HG02678 (cell line): ENCODE measurements at regions not wholly inside any gene's neighbourhood (a gene's known extent, or its start where the extent isn't known, plus 50 kb on each side); places are given as distances from the start of the nearest gene placed in this dataset.

ENCODE experiments used
- ATAC-seq: cut with Tn5 transposase; IDR thresholded peaks from one replicate; pipeline ENCODE4 v1.9.1; 2021; ENCODE audit warnings: mild to moderate bottlenecking, moderate library complexity; ENCODE audit not compliant: unreplicated experiment

DNA sequence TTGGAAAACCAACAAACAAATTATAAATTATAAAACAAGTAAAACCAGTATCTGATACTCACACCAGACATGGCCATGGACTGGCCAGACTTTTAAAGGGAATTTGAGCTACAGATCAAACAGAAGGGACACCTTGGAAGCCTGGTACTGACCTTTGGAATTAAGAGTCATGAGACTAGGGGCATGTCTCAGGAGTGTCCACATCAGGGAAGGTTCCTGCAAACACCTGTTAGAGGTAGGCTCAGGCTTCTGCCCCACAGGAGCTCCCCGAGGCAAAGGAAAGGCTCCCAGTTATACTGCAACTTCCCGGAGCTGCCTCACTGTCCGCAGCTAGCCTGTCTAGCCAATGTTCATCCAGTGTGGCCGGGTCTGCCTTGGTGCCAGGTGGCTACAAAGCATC lies 290.1 kb downstream of the BUD13 start:
- ATAC-seq: no peak

DNA sequence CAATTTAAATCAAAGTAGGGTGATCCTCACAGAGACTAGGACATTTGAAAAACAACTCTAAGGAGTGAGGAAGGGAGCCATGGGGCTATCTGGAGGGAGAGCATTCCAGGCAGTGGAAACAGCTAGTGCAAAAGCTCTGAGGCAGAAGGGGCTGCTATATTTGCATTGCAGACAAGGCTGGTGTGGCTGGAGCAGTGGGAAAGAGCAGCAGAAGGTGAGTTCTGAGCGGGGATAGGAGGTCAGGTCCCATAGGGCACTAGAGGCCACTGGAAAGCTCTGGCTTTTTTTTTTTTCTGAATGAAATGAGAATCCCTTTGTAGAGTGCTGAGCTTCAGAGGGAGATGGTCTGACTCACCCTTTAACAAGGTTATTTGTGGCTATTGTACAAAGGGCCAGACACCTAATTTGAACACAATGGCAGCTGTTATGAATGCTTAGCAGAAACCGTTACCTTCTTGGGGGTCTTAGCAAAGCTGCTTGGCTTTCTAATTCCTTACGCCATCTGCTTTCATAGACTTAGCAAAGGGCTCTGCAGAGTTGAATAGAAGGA lies 291.6 kb downstream of the BUD13 start:
- no peak for ATAC-seq

DNA sequence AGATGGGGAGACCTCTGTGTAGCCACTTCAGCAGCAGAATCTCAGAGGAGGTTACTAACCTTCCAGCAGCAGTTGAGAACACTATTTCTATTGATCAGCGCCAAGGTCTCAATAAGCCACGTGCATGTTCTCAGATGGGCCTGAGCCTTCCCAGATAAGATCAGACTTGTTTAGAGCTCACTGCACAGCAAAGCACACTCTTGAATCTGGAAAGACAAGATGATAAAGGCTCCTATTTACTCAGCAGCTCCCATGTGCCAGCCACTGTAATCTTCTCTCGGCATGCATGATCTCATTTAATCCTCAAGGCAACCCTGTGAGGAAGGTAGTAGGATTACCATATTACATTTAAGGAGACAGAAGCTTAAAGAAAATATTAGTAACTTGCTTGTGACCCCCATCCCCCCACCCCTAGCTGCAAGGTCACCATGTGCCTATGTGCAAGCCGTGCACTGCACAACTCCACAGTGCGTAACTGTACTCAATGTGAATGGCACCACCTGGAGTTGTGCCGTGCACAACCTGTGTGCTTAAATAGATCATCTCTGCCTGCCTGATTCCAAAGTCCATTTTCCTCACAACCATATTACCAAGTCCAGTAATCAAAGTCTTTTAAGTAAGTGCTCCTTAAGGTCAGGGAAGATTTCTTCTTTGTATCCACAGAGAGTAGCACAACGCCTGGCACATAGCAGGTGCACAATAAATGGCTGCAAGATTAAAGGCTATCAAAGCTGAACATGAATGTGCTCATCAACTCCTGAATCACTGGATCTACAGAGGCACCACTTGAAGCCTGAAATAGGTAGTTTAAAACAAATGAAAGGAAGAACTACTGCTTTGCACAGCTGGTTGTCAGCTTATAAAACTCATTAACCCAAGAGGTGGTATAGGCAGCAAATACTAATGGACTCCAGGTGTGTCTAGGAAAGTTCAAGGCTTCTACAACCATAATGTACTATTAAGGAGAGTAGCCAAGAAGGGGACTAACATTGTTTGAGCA lies 293.8 kb downstream of the BUD13 start:
- no peak for ATAC-seq

DNA sequence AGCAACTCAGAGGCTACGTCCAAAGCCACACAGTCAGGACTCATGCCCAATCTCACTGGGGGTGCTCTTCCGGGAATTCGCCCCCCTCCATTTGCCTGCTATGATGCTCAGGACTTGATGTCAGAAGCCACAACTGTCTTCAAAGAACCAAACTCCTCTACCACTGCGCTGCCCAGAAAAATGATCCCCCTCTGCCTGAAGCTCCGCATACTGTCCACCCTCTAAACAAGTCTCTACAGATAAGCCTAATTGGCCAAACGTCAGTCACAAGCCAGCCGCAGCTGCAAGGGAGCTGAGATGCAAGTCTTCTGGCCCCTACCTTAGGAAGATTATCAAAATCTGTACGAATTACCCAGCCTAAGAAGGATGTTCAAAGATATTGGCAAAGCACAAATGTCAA lies 294.6 kb downstream of the BUD13 start:
- ATAC-seq: no peak

DNA sequence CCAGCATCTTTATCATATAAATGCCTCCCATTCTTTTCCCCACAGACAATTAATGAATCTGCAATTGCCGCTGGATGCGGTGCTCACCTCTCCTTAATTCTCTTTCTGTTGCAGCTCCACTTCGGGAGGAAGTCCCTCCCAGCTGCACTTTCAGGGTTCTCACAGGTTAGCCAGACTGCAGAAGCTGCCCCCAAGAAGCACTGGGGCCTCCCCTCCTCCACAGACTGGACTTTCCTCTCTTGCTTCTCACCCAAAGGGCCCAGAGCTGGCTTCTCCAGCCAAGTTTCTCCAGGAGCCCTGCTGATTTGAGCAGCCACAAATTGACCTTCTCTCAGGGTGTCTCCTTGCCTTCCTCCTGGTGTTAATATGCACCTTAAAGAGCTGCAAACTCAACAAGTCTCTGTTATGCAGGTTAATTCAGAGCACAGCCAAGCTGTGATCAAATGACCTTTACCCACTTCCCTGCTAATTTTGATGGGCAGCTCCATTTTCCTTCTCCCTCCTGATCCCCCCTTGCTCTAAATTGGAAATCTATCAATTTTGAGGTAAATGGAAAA lies 298.9 kb downstream of the BUD13 start:
- ATAC-seq: no peak

DNA sequence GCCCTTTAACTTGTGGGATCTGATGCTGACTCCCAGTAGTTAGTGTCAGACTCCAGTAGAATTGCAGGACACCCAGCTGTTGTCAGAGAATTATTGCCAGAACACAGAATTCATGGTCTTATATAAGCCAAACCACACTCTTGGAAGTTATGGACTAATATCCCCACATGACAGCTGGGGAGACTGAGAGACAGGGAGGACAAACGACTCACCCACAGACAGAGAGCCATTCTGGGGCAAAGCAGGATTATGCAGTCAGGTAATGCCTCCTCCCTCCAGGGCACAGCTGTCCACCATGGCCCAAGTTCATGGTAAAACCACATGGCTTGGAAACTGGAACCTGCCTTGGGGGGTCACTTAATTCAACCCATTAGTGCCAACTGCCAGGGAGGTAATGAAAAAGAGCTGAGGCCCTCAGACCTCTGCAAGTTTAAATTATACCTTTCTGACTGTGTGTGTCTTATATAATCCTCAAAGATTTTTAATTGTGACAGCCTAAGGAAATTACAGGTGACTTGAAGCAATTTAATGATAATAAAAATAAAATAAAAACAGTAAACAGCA lies 299.5 kb downstream of the BUD13 start:
- no peak for ATAC-seq

DNA sequence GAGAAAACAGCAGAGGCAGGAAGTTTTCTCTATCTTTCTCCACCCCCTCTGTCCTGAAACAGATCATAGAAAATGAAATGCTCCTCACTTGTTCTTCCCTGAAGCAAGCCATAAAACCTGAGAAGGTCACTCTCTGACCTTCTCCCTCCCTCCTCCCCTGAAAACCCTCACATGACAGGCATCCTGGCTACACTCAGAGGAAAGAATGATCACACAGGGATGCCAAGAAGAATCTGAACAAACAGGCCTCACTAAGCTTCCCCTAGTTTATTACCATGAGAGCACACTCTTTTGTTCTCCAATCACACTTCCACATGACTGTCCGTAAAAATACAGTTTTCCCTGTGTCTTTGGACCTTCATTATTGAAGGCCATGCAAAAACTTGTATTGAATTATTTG lies 300.1 kb downstream of the BUD13 start:
- no peak for ATAC-seq

DNA sequence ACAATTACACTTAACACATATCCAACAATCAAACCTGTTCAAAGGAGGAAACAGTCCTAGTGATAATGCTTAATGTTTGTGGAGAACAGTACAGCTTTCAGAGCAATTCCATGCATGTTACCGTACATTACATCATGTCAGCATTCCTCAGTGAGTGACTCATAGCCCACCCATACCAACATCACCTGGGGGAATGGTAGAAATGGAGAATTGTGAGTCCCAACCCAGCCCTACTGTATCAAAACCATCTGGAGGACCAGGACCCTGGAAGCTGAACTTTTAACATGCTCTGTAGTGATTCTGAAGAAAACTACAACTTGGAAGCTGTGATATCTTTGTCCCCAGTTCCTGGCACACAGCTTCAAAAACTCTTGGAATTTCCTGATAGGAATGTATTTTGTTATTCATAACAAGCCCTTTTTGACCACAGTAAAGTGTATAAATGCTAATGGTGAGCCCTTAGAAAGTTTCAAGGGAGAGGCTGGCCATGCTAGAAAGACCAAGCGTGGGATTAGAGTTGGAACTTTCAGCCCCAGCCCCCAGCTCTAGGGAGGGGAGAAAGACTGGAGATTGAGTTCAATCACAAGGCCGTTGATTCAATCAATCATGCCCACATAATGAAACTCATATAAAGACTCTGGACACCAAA lies 301.1 kb downstream of the BUD13 start:
- no peak for ATAC-seq

DNA sequence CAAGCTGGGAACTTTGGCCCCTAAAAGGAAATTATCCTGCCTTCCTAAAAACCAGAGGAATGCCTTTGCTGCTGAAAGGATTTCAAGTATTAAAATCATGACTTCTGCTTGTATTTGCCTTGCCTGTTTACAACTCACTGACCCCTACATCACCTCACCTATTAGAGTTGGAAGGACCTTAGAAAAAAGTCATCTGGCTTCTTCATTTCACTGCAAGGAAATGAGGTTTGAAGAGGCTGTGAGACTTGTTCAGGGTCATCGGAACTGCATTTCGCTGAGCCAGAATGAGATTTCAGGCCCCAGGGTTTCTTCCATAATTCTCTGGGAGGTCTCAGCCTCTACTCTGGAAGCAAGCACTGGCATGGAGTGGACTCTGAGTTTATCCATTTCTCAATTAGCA lies 304.1 kb downstream of the BUD13 start:
- no peak for ATAC-seq

DNA sequence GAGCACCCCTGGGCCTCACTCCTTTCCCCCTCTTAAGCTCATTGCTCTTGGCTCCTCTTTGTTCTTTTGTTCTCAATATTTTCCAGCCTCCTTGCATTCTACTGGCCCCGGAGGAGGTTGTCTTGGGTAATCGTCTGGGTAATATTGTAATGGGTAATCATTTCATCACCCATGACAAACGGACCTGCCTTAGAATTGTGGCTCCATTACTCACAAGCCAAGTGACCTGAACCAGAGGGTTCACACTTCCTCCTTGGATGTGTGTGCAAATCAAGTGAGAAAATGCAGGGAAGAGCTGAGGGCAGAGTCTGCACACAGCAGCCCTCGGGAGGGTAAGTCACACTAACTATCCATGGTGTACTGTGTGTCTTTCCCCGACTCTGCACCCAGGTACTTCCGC lies 305.0 kb downstream of the BUD13 start:
- ATAC-seq: no peak

DNA sequence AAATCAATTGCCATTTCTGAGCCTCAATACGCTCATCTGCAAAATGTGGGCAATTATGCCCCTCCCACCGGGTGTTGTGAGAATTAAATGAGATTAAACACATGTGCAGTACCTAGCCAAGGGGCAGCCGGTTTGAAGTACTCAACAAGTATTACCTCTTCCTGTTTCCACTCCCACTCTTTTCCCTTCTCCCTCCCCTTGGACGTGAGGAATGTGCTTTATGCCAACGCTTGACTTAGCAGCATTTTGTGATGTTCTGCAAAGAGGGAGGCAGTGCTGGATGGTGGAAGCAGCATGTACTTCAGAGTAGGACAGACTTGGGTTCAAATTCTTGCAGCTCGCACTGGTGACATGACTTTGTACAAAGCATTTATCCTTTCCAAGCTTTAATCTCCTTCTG lies 306.0 kb downstream of the BUD13 start:
- no peak for ATAC-seq

DNA sequence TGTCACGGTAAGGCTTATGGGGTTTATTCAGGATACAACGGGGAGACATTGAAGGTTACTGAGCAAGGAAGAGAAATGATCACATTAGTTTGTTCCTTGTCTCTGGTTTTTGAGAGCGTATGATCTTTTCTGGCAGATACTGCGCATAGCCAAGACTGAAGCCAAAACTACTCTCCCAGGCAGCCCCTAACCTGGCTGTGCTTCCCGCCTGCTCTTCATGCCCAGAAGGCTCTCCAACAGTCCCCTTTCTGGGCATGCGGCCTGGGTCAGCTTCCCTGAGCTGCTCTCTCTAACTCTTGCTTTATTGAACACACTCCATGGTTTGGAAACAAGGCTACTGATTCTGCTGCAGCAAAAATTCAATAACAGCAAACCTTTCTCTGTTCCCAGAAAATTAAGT lies 306.6 kb downstream of the BUD13 start:
- no peak for ATAC-seq

DNA sequence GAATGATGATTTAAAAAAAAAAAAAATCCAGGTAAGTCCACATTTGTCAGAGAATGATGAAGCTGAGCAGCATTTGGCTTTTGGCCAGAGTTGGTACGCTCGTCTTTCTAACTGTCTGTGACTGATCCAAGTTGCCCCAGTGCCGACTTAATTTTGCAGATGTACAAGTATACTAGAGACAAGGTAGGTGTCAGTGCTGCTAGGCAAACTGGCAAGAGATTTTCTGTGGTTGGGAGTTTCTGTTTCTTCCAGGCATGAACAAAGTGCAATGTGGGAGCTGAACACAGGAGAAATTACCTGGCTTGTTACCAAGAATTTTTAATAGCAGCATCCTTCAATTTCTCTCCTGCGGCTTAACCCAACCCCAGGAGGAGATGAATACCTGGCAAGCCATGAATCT lies 307.7 kb downstream of the BUD13 start:
- no peak for ATAC-seq

DNA sequence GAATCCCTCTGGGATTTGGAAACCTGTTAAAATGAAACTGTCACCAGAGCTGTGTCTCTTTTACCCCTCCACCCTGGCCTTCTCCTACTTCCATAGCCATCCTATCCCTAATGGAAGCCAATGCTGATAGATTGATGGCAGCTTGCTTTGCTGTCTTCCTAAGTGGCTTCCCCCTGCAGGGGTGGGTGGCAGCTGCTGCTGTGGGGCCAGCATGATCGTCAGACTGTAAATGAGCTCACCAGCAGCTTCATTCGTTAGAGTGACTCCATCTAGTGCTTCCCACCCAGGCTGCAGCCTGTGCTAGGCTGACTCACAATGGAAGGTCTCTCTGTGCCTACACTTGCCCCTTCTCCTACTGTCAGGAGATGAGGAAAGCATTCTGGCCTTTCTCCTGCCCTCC lies 311.0 kb downstream of the BUD13 start:
- no peak for ATAC-seq

DNA sequence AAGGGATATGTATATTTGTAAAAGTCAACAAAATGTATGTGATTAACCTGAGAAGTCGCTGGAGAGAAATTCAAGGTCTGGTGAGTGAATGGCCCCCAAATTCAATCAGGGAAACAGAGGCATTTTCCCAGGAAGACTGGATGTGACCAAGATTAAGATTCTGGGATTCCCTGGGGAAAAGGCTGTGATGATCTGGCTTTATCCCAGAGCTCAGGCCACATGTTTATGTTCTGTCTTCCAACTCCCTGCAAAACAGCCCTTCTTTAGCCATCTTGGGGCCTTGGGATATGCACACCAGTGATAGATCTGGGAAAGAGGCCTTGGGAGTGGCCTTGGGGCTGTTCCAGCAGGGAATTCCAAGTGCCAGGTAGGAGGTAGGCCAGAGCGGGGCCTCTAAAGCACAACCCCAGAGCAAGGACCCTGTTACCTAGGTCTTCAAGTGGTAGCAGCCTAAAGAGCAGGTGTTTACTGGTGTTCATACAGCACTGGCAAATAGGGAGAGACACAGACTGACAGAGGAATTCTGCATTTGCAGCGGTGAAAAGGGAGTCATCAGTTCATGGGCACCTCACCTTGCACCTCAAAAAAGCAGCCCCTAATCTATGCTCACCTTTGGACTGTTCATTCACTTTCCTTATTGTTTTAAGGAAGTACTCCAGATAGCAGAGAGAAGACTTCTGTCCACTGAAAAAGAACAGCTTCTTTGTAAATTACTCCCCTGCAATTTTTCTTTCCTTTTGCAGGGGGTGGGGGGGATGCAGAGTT lies 312.4 kb downstream of the BUD13 start:
- ATAC-seq: no peak

DNA sequence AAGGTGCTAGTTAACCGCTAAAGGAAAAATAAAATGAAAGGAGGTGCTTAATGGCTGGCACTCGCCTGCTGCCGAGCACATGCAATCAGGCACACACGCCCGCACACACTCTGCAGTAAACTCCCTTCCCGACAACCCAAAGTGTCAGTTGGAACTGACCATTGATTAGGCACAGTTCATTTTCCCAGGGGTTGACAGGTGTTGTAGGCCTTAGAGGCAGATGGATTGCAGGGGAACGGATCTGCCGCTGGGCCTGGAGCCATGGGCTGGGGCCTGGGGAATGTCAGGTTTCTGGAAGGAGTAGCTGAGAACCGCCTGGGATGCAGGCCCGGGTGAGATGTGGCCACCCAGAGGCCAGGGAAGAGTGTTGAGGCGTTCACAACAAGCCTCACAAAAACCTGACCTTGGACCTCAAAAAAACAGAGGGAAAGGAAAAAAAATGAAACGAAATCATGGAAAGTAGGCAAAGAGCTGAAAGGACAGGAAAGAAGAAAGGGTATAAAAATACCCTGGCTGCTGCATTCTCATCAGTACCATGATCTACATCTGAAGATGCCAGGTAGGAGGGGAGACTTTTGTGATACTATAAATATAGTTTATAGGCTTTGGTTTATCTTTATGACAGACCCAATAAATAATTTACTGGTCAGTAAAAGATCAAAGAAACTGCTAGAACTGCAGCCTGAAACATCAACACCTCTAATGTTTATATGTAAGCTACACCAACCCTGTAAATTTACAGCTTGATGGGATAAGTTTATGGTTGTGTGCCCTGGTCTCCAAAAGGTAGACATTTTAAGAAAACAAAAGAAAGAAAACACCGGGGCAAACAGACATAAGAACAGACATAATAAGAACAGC lies 313.4 kb downstream of the BUD13 start:
- no peak for ATAC-seq

DNA sequence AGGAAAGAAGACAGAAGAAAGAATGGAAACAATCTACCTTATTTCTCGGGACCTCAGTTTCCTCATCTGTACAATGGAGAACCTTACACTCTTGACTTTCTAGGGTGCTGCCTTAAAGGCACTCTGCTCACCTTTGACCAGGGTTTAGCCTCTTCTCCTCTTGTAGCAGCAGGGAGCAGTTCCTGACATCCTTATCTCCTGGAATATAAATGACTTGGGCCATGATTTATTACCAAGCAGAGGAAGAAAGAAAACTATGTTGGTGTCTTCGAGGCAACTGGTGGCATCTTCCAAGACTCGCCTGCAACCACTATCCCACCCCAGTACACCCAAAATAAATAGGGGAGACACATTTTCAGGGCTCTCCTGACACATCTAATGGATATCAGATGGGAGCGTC lies 314.2 kb downstream of the BUD13 start:
- ATAC-seq: no peak

DNA sequence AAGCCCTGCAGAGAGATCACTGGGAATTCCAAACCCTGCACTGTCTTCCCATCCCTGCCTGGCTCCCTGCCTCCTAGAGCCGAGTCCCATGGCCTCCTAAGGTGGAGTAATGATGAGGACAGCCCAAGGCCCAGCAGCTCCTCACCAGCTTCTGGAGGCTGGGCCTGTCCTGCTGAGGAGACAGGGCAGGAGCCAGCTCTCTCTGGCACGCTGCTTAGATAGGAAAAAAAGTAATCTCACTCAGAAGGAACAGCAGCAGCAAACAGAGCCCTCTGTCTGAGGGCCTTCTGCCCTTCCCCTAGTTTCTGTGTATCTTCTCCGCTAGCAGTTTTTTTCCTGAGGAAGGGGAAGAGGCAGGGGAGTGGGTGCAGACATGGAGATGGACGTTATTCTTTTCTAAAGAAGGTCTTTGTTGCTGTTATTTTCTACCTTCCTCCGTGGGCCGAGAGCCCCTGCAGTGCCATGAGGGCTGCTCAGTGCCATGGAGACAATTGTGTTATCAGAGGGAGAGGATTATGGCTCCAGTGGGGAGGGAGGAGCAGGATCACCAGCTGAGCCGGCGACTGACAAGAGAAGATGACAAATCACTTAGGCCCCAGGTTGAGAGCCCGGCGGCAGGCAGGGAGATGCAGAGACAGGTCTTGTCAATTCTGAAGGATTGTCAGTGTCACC lies 315.3 kb downstream of the BUD13 start:
- no peak for ATAC-seq

DNA sequence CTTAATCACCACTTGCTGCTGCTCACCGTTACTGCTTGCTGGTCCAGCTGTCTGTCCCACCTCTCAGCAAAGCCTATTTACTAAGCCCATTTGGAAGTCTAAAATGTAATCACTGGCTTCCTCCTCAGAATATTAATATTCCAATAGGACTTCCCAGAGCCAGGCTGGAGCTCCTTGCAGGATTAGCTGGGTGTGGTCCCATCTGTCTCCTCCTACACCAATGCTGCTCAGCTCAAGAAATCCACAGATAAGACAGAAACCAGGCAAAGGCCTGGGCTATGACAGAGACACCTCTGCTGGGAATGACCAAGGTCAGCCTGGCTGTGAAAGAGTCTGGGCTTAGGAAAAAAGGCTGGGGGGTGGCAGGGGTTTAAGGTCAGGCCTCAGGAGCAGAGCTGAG lies 317.8 kb downstream of the BUD13 start:
- ATAC-seq: no peak
